A549 (cell line): ENCODE measurements at regions not wholly inside any gene's neighbourhood (a gene's known extent, or its start where the extent isn't known, plus 50 kb on each side); places are given as distances from the start of the nearest gene placed in this dataset.

Experiments used
- CBX8 ChIP-seq: fragments of 200-600 bp; sonication (generic); IDR thresholded peaks from 2 replicates; pipeline ENCODE4 v1.6.1; 2016
- CHD4 ChIP-seq: fragments of 200-600 bp; sonication (generic); IDR thresholded peaks from 2 replicates; pipeline ENCODE4 v1.6.1; 2016; ENCODE audit warnings: antibody characterized with exemption, mild to moderate bottlenecking, borderline replicate concordance
- RARB ChIP-seq: fragments of 250-450 bp; sonication (Bioruptor Pico); IDR thresholded peaks from 2 replicates; pipeline ENCODE4 v1.8.0; 2021; ENCODE audit warnings: mild to moderate bottlenecking, moderate library complexity
- TF ChIP-seq, protein P1 (sequence below): IDR thresholded peaks from 2 replicates; pipeline ENCODE4 v1.6.1; 2012
- TF ChIP-seq, protein P2 (sequence below): fragments of >200 bp; sonication (Bioruptor Twin); formaldehyde crosslinking; IDR thresholded peaks from 3 replicates; pipeline ENCODE4 v1.5.1; 2016

DNA sequence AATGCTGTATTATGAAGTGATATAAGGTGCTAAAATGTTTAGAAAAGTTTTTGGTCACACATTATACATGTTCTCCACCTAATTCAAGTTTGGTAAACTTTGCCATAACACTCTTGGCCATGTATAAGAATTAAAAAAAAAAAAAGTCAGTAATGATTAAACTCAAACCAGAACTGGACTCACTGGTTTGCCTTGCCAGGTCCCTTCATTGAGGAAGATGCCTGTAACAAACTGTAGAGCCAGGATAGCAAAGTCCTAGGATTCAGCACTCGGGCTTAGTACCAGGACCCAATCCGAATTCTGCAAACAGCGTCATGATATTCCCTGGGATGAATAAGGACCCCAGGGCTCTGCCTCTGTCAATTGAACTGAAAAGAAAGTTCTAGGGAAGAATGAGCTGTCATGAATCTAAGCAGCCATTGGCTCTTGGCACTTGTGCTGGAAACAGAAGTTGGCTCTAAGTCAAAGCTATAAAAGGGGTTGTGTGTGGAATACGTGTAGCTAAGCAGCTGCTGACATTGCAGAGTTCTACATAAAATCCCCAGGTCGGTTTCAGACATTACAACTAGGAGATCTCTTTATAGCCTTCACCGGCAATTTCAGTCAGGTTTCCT, 216.9 kb downstream of the C7orf25 start:
- TF ChIP-seq, protein P1, sequence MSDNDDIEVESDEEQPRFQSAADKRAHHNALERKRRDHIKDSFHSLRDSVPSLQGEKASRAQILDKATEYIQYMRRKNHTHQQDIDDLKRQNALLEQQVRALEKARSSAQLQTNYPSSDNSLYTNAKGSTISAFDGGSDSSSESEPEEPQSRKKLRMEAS: no peak
- TF ChIP-seq, protein P2, sequence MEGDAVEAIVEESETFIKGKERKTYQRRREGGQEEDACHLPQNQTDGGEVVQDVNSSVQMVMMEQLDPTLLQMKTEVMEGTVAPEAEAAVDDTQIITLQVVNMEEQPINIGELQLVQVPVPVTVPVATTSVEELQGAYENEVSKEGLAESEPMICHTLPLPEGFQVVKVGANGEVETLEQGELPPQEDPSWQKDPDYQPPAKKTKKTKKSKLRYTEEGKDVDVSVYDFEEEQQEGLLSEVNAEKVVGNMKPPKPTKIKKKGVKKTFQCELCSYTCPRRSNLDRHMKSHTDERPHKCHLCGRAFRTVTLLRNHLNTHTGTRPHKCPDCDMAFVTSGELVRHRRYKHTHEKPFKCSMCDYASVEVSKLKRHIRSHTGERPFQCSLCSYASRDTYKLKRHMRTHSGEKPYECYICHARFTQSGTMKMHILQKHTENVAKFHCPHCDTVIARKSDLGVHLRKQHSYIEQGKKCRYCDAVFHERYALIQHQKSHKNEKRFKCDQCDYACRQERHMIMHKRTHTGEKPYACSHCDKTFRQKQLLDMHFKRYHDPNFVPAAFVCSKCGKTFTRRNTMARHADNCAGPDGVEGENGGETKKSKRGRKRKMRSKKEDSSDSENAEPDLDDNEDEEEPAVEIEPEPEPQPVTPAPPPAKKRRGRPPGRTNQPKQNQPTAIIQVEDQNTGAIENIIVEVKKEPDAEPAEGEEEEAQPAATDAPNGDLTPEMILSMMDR: no peak
- TF ChIP-seq CHD4 (no peak), RARB (no peak), CBX8 (no peak)
